Cerebellar cortex (tissue), 1 donor: ENCODE measurements at regions not wholly inside any gene's neighbourhood (a gene's known extent, or its start where the extent isn't known, plus 50 kb on each side); places are given as distances from the start of the nearest gene placed in this dataset.

Experiments used
- DNase-seq: peaks from one replicate; pipeline ENCODE4 v3.0.0-alpha.2; 2015; ENCODE audit warnings: low spot score

GRCh38 chr7:94236960-94237359 is 157.7 kb upstream of the COL1A2 start:
- DNase-seq, result no peak

DNA sequence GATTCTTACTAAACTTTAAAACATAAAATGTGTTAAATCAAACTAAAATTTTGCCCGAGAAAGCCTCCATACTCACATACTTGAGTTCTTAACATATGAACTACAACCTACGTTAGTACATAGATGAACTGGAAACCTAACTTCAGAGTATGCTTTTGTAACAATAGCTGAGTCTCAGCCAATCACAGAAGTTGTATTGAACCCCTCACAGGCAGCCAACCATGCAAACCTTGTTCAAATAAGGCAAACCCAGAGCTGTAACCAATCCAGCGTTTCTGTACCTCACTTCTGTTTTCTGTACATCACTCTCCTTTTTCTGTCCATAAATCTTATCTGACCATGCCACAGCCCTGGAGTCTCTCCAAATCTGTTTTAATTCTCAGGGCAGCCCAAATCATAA is 157.3 kb upstream of the COL1A2 start:
- no peak for DNase-seq

DNA sequence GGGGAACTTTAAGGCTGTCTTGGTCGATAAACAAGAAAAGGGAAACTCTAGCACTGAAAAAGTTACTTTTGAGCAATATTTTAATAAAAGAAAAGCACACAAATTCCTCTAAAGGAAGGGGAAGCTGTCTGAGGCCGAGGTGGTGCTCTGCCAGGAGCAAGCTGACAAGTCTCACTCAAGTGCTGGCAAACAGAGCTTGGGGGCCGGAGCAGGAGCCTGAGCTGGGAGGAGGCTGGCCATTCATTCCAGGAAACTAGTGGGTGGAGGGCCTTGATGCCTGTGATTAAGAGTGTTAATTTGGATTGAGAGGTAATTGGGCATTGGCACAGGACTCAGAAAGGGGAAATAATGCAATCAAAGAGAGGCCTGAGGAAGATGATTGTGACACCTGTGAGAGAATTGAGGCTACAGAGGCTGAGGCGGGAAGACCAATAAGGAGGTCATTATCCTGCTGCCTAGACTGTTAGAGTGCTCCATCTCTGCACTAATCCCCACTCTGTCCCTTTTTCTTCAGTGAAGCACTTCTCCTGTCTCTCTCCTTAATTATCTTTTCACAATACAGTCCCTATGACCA is 154.9 kb upstream of the COL1A2 start:
- DNase-seq, result no peak

DNA sequence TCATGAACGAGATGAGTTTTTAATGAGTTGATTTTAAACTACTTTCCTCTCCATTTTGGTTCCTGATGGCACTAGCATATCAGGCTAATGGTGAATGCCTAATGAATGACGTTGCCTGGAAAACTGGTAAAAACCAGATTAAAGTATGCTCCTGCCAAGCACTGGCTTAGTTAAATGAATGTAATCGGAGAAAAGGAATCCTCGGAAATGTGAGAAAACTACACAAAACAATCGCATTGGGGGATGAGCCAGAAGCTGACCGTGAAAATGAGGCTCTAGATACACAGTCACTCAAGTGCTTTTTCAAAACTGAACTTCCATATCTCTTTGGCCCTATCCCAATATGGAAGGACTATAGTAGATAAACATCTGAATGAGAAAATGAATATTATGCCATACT is 153.8 kb upstream of the COL1A2 start:
- DNase-seq, result no peak

DNA sequence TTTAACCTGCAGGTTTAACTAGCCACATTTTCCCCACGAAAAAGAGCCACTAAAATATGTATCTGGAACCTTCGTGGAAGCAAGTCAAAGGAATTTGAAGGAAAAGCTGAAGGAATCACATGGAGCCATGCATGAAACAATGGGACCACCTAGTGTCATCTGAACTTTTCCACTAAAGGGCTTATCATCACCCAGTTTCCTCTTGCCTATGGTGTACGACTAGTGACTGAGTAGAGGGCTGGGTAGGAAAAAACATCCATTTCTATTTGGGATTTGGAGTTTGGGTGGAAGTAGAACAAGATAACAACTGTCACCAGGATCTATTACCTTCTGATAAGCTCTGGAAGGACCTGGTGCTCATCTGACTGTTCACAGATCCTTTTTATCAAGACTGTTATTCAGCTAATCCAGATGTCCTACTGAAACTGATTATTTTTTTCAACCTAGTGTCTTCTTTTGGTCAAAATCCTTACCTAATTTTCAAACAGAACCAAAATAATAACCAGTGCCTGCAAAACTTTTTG is 153.2 kb upstream of the COL1A2 start:
- no peak for DNase-seq

DNA sequence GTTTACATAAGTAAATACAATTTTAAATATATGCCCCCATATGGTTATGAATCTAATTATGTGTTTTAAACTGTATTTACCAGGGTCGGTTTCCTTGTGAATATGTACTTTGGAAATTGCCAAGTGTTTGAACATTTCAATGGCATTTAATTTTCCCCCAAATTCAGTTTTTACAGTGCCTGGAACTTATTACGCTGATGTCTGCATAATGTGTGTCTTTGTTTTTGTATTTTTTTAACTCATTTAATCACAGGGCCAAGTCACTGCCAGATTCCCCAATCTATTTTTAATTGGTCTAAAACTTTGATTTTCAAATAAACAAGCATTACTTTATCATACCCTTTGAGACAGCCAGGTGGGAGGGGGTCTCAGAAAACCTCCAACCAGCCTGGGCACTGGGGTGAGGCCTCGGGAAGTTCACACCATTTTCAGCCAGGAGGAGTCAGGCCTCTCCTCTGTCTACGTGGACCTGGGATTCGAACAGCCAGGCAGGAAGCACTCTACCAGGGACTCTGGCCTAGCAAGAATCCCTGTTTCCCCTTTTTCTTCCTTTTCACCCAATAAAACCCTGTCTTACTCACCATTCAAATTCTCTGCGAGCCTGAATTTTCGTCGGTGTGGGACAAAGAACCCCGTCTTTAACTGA is 151.5 kb upstream of the COL1A2 start:
- DNase-seq, result no peak

- DNase-seq, result no peak
These were observed 149.9 kb upstream of the COL1A2 start for GRCh38 chr7:94244760-94245159.

- DNase-seq, result no peak
These were observed 149.2 kb upstream of the COL1A2 start for GRCh38 chr7:94245500-94245899.

GRCh38 chr7:94247970-94248369 is 146.7 kb upstream of the COL1A2 start:
- DNase-seq, result no peak

DNA sequence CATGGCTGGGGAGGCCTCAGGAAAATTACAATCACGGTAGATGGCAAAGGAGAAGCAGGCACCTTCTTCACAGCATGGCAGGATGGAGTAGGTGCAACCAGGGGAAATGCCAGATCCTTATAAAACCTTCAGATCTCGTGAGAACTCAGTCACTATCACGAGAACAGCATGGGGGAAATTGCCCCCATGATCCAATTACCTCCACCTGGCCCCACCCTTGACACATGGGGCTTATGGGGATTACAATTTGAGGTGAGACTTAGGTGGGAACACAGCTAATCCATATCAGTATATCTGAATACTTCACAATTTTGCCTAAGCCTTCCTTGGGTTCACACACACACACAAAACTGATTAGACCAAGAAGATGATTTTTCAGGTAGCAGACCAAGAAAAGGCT is 145.1 kb upstream of the COL1A2 start:
- no peak for DNase-seq

DNA sequence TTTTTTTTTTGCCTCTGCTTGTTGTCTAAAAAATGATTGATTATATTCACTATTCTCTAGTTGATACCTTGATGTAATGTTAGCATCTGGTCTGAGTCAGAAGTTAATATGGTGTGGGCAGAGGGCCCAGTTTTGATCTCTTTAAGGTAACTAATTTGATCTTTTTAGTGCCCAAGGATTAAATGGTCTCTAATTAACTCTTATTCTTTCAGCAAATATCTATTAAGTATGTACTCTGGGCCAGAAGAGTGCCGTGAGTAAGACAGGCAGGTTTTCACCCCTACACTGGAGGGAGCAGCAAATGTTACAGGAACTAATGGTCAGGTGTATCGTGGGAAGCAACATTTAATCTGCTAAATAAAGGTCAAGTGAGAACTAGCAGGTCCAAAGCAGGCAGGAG is 144.6 kb upstream of the COL1A2 start:
- no peak for DNase-seq

- no peak for DNase-seq
These were observed 143.7 kb upstream of the COL1A2 start for GRCh38 chr7:94250987-94251386.

GRCh38 chr7:94252124-94252523 is 142.6 kb upstream of the COL1A2 start:
- DNase-seq, result no peak

DNA sequence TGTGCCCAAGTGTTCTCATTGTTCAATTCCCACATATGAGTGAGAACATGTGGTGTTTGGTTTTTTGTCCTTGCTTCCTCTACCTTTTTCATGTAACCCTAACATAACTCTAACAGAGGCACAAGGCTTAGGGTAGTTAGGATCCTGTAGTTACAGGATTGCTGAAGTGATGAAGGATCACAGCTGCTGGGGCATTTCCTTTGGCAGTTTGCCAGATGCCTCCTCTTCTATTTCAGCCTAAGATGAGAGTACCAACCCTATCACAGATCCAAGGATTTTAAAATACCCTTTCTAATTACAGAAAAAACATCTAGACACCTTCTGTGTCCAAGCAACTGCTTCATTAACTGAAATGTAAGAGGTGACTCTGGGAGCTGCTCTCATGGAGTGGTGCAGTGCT is 141.7 kb upstream of the COL1A2 start:
- no peak for DNase-seq

- DNase-seq, result no peak
These were observed 141.0 kb upstream of the COL1A2 start for GRCh38 chr7:94253686-94254085.

GRCh38 chr7:94258418-94259300 is 136.0 kb upstream of the COL1A2 start:
- no peak for DNase-seq

- no peak for DNase-seq
These were observed 133.6 kb upstream of the COL1A2 start for GRCh38 chr7:94261067-94261466.

DNA sequence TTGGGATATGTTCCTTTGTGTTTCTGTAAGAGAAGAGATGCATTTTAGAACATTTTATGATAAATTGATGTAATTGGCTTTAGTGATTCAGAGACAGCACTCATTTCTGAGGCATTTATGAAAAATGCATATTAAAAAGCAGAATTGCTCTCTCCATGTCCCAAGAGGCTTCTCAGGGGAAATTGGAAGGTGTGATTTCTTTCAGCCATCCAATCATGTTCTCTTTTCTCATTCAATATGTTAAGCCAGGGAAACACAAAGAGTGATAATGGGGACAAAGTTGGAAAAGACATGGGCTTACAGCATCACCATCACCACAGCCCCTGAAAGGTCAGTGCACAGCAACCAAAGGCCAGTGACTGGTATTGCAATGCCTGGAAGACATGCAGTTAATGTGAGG is 129.9 kb upstream of the COL1A2 start:
- no peak for DNase-seq

DNA sequence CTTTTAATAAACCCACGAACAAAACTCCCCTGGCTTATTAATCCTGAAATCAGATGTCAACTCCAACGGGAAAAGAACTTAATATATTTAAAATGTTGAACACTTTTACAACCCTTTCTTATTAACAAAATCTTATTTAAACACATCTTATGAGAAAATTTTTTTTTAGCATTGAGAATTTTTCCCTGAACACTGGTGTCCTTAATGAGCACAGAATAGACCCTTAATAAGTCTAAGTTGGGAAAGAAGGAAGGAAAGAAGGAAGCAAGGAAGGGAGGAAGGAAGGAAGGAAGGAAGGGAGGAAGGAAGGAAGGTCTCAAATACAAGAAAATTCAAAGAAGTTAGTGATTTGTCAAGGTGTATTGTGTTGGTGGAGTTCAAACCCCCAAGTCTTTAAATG is 129.2 kb upstream of the COL1A2 start:
- no peak for DNase-seq

GRCh38 chr7:94266238-94266644 is 128.5 kb upstream of the COL1A2 start:
- DNase-seq, result no peak

DNA sequence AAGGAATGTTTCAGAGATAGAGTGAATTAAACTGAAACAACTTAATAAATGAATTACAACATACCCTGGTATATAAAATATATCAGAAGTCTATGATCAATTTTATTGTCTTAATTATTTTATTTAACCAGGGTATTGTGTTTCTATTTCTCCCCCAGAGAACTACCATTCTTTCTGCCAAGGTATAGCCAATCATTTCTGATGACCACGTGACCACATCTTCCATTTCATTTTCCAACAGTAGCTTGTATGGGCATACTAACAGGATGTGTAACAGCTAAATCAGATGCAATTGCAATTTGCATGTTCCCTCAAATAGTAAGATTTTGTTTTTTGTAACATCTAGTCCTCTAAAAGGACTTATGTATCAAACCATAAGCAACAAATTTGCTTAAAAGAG is 123.9 kb upstream of the COL1A2 start:
- no peak for DNase-seq

GRCh38 chr7:94272821-94273583 is 121.7 kb upstream of the COL1A2 start:
- no peak for DNase-seq
